NCI-H128 (cell line): ENCODE measurements at regions not wholly inside any gene's neighbourhood (a gene's known extent, or its start where the extent isn't known, plus 50 kb on each side); places are given as distances from the start of the nearest gene placed in this dataset.
"Not testable (repeated sequence)": the region's sequence is repeated elsewhere in the genome, so short reads cannot be mapped to it uniquely, and the experiment has no call there.

Experiments
- DNase-seq: peaks from one replicate; lab custom pipeline; 2025; ENCODE audit not compliant: unreplicated experiment; lab: John Stamatoyannopoulos, UW

DNA sequence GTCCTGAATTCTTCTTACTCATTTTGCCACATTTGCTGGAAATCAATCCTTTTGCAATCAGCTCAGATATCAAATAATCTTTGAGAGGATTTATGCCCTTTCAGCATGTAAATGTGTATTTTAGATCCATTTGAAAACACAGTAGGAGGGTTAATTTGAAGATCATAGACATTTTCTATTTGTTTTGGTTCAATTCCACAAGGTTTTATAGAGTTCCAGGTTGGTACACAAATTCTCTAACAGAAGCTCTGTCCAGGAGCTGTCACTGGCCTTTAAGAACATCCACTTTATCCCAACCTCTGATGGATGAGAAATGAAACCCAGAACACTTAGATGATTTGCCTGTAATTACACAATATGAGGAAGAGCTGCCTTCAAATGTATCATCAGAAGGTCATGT is 157.3 kb upstream of the CHAC2 start:
- no peak for DNase-seq

DNA sequence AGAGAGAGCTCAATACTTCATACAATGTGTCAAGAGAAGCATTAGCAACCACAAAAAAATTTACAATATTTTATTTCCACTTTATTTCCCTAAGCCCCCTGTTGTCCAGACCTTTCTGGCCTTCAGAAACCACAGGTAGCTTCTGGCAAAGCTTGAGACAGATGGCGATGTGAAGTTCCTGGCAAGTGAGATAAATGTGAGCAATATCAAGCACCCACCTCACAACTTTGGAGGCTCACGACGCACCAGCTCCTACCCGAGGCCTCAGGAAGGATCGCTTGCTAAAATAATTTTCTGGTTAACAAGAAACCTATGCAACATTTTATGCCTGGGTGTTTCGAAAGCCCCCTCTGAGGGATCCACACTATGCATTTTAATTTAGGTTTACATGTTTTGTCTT is 158.1 kb upstream of the CHAC2 start:
- DNase-seq, result no peak

DNA sequence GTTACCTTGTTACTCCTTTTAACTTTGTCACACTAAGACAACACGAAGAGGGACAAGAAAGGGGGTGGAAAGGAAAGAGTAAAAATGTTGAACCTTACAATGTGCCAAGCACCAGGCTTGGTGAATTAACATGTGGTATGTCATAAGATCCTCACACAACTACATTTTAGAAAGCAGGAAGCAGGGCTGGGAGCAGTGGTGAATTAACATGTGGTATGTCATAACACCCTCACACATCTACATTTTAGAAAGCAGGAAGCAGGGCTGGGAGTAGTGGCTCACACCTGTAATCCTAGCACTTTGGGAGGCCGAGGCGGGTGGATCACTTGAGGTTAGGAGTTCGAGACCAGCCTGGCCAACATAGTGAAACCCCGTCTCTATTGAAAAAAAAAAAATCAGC is 159.3 kb upstream of the CHAC2 start:
- no peak for DNase-seq

DNA sequence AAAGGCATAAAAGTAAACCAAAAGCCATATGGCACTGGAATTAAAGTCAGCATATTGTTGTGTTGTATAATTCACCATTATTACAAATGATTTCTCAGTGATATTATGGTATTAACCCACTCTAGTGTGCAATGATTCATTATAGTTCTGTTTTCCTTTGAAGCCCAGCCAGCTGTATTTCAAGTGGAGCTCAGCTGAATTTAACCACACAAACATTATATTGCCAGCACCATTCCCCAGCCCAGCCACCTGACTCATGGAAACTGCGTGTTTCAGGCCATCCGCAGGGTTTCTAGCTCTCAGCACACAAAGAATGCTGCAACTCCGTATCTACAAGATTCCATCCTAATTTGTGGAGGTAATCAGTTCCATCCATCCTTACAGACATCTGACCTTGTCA is 166.8 kb upstream of the CHAC2 start:
- peak; percentile 31 for DNase-seq

DNA sequence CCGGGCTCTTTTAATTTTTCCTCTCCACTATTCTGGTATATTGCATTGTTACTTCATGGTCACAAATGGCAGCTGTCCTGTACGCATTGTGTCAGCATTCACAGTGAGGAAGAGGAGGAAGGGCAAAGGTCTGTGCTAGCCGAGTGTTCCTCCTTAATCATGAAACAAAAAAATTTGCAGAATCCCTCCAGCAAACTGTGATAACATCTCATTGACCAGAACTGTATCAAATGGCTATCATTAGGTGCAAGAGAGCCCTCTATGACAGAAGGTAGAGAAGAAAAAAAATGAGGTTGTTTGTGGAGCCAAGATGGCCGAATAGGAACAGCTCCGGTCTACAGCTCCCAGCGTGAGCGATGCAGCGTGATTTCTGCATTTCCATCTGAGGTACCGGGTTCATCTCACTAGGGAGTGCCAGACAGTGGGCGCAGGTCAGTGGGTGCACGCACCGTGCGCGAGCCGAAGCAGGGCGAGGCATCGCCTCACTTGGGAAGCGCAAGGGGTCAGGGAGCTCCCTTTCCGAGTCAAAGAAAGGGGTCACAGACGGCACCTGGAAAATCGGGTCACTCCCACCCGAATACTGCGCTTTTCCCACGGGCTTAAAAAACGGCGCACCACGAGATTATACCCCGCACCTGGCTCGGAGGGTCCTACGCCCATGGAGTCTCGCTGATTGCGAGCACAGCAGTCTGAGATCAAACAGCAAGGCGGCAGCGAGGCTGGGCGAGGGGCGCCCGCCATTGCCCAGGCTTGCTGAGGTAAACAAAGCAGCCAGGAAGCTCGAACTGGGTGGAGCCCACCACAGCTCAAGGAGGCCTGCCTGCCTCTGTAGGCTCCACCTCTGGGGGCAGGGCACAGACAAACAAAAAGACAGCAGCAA is 180.6 kb upstream of the CHAC2 start:
- not testable (repeated sequence) for DNase-seq

DNA sequence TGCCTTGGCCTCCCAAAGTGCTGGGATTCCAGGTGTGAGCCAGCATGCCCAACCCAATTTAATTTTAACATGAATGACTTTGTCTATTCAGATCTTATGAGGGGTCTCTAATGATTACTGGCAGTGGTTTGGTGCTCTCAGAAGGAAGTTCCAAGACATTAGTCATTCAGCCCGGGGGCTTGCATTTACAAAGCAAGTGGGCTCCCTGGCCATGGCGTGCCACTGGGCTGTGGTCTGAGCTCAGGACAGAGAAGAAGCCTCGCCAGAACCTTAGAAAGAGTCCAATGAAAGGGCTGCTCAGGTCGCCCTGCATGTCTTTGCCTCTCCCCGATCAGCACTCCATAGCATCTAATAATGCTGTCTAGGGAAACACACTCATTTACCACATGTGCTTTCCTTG is 182.6 kb upstream of the CHAC2 start:
- DNase-seq, result no peak

DNA sequence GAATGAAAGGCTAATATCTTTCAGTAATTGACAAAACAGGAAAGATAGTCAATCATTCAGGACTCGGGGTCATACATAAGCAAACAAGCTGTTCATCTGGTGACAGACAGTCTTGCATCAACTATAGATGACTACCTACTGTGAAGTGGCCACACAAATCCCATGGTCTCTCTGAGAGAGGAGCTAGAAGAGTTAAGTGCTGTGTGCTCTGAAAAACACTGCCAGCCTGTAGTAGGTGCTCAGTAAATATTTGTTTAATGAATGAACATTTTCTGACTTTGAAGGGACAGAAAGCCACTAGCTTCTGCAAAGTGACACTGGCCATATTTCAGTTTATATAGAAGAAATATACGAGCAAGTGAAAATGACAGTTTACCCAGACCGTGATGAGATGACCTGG is 184.0 kb upstream of the CHAC2 start:
- no peak for DNase-seq

DNA sequence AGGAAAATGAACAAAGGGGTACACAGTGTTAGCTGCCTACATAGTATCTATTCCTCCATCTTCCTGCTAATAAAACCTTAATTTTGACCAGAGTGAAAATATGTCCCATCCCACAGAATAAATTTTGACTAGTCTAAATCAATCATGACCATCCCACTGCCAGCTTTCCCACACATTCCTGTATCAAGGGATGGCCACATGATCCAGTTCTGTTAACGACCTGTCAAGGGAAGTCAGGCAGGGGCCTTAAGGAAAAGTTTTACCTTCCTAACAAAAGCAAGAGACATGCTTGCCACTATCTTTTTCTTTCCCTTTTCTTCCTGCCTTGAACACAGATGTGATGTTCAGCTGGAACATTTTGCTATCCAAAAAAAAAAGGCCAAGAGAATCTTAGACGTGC is 185.0 kb upstream of the CHAC2 start:
- DNase-seq, result no peak

DNA sequence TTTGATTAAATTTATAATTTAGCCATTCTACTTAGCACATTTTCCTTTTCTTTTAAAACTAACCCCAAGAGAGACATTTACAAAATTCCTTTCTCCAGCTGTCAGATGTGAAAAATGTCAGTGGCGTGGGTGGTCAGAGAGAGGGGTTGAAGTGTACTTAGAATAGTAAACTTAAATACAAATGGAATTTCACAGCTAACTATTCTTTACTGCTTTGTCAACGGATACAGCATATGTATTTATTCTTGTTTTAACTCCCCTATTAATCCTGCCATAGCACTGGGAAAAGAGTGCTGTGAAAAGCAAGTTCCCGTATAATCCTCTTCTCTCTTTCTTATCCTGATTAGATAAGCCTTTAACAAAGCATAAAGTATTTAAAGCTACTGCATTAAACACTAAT is 191.4 kb upstream of the CHAC2 start:
- DNase-seq, result no peak

DNA sequence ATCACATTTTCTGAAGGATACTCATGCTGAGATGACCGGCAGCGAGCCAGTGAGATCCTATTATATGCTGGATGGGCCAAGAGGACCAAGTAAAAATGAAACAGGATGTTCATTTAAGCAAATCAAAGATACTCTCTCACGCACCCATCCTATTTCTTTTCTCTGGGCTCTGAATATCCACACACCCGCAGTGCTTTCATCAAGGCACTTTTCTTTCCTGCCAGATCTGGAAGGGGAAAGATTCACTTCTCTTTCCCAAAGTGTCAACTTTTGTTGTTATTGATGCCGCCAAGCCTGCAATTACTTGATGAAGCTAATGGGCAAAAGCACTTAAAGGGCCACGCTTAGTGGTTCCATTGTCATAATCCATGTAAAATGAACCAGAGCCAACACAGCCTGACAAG is 191.9 kb upstream of the CHAC2 start:
- peak; percentile 76 for DNase-seq

DNA sequence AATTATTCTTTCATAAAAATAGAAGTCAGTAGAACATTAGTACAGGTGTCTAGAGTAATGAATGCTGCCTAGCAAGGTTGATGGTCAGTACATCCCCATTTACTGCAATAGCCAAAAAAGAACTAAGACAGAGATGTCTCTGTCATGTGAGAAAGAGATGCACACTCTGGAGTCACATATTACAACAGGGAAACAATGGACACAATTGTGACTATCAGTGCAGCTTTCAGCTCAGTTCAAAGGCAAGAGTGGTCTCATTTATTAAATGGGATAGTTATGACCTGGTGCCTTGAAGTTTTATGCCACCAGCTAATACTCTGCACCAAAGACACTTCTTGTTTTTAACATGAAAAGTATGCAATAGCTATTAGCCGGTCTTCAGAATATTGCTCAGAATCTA is 194.9 kb upstream of the CHAC2 start:
- DNase-seq, result no peak

DNA sequence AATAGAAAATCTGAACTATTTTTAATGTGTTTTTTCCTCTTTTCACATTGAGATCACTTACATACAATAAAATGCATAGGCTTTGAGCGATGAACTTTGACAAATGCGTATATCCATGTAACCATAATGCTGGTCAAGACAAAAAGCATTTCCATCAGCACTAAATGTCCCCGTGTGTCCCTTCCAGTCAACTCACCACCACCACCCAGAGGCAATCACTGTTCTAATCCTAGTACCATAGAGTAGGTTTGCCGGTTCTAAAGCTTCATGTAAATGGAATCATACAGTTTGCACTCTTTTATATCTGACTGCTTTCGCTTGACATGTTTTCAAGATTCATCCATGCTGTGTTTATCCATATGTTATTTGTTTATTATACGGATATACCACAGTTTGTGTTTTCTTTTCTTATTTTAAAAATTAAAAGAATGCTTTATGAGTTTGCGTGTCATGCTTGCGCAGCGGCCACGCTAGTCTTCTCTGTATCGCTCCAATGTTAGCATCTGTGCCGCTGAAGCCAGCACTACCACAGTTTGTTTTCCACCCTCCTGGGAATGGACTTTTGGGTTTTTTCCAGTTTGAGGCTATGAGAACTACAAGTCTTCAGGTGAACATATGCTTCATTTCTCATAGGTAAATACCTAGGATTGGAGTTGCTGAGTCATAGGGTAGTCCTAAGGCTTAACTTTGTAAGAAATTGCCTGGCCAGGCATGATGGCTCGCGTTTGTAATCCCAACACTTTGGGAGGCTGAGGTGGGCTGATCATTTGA is 197.5 kb upstream of the CHAC2 start:
- DNase-seq, result no peak

DNA sequence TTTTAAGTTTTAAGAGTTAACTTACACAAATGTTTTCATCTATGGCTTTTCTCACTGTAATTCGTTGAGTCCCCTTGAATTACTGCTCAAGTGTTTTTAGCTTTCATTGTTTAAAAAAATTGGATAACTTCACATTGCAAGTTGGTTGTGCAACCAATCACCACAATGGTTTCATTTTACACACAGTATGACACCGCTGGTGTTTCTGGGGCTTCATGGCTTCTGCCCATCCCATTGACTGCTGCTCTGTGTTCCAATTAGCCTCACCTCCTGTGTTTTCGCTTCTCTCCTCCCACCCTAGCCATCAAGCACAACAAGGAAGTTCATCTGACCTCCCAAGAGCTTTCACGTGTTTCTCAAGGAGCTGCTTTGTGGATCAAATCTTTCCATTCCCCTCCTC is 199.1 kb upstream of the CHAC2 start:
- no peak for DNase-seq

DNA sequence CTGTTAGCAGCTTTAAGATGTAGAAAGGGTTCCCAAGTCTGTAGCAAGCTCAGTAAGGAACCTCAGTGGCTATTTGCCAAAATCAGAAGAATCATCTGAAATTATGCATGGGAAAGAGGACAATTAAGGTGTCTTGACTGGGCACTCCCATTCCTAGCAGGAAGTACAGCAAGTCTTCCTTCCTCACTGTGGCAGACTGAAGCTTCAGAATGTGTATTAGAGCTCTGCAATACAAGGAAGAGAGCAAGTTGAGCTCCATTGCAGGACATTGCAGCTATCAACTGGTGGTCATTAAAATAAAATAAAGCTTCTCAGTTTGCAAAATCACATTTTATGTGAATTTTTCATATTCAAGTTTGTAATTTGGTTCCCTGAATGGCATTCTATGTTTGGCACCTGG is 200.5 kb upstream of the CHAC2 start:
- no peak for DNase-seq

DNA sequence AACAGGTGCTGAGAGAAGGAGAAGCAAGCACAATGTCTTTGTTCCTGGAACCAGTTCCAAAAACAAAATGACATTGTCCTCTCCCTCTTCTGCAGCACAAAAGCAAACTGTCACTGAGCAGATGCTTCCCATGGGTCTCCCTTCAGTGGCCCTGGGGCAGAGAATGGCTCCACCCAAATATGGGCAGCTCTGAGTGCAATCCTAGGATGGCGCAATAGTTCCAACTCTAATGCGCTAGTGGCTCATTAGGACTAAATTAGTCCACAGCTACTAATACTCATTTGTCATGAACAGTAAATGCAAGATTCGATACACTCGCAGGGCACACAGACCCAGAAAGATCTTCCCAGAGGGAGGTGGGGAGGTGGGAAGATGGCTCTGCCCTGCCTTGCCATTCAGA is 205.2 kb upstream of the CHAC2 start:
- no peak for DNase-seq

DNA sequence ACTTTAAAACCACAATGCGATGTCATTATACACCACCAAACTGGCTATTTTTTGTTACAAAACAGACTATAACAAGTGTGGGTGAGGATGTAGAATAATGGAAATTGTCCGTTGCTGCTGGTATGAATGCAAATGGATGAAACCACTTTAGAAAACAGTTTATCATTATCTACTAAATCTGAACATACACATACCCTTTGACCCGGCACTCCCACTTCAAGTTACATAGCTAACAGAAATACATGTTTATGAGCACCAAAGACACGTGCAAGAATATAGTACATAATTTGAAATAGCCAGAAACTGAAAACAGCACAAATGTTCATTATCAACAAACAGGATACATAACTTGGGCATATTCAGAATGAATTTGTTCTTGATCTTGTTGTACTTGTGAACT is 206.4 kb upstream of the CHAC2 start:
- no peak for DNase-seq

DNA sequence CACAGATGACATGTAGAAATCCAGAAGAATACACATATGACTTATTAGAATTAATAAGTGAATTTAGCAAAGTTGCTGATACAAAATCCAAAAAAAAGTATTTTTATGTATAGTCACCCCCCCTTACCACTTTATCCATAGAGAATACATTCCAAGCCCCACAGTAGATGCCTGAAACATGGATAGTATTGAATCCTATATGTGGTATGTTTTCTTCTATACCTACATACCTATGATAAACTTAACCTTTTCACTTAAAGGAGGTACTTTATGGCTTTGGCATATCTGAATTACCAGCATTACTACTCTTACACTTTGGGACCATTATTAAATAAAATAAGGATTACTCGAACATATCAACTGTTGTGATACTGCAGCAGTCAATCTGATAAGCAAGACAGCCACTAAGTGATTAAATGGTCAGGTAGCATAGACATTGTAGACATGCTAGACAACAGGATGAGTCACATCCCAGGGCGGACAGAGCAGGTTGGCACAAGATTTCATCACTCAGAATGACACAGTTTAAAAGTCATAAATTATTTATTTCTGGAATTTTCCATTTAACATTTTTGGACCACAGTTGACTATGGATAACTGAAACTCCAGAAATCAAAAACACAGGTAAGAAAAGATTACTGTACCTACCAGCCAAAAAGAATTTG is 208.2 kb upstream of the CHAC2 start:
- DNase-seq, result no peak

DNA sequence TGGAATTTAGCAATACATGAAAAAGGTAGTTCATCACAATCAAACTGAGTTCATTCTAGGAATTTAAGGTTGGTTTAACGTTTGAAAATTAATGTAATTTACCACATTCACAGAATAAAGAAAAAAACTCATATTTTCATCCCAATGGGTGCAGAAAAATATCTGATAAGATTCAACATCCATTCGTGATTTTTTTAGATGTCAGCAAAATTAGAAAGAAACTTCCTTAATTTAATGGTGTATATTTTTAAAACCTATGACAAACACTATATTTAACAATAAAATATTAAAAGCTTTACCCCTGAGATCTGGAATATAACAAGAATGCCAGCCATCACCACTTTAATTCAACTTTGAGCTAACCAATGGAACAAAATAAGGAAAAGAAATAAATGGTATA is 208.7 kb upstream of the CHAC2 start:
- no peak for DNase-seq

DNA sequence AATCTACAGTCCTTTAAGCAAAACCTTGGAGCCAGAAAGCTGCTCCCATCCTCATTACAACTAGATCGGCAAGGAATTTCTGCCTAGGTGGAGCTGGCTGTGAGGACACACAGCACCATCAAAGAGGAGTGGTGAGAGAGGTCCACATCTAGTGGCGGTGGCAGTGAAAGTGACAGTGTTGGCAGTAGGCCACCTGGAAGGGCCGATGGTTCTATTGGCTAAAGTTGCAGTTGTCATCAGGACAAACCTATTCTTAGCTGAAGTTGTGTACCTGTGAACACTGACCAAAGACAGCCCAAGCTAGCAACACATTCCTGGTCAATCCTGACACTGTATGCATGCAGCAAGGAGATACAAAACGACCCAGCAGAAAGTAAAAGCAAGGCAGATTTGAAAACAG is 218.1 kb upstream of the CHAC2 start:
- no peak for DNase-seq

DNA sequence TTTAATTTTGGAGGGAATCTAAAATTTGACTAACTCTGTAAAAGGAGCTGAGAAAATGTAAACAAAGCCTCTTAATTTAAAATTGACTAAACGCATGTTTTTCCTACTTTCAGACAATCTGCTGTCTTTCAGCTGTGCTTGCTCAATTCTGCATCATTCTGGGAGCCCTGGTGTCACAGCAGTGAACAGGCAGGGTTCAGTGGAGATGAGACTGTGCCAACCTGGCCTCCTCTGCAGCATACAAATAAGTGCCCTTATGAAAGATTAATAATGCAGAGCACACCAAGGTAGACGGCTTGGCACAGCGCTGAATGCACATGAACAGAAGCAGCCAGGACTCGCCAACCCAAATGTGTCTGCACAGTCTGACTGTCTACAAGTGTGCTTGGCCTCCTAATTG is 222.0 kb upstream of the CHAC2 start:
- no peak for DNase-seq

DNA sequence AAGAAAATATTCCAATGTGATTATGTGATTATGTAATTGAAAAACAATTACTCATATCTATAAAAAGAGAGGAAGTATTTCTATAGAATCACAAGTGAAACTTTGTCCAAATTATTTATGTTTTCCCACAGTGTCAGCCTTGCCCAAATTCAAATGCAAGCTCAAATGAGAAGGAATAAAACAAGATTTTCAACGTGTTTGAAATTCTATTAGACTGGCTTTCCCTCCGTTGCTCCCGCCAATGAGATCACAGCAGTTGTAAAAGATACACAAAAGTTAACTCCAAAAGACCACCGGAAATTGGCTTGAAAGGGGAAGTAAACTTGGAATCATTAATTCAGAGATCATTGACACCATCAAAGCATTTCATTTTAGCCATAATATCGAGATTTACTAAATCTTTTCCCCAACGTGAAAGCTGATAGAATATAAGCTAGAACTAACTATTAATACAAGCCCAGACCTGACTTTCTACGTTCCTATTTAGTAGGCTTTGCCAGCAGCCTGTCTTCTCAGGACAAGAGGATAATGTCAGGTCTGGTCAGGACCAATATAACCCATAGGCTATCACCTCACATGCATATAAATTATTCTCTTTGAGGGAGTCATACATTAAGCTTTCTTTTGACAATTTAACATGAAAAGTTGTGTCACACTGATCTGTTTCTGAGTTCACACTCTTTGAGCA is 222.6 kb upstream of the CHAC2 start:
- DNase-seq, result no peak
